Activated CD8-positive, alpha-beta memory T cell treated with anti-CD3 and anti-CD28 coated beads for 4 hours (primary cell): ENCODE measurements at regions not wholly inside any gene's neighbourhood (a gene's known extent, or its start where the extent isn't known, plus 50 kb on each side); places are given as distances from the start of the nearest gene placed in this dataset.

ENCODE experiments used
- DNase-seq, 2 donors: peaks; one replicate each; pipeline ENCODE4 v3.0.0-alpha.2; 2020; ENCODE audit warnings: low read depth in 2 of 2

DNA sequence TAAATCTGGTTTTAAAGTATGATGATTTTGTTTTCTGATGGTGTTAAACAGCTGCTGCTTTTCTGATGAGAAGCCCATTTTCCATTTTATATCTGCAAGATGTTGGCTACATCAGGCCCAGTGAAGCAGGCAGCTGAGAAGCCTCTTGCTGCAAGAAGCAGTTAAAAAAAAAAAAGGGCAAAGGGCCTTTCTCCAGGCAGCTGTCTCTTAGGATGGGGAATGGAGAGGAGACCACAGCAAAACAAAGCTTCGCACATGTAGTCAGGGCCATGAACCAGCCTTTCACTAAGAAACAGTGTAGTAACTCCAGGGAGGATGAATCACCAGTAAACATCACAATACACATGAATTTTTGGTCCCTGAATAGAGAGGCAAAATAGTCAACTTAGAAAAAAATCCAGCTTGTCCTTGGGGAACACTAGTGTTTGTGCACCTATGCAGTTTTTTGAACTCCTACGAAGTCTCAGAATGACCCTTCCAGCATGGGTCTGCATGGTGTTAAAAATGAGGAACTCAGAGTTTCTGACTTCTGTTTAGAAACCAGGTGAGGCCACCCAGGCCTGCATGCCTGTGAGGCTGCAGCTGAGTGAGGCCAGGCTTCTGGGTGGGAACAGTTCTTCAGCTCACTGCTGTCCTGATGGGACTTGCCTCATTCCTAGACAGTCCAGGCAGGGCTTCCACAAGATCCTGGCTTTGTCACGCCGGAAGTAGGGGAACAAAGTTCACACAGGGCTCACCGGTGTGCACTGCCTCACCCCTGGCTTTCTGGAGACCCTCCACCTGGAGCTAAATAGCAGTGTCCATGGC, 518.7 kb downstream of the MCTP2 start:
- DNase-seq, result no peak

DNA sequence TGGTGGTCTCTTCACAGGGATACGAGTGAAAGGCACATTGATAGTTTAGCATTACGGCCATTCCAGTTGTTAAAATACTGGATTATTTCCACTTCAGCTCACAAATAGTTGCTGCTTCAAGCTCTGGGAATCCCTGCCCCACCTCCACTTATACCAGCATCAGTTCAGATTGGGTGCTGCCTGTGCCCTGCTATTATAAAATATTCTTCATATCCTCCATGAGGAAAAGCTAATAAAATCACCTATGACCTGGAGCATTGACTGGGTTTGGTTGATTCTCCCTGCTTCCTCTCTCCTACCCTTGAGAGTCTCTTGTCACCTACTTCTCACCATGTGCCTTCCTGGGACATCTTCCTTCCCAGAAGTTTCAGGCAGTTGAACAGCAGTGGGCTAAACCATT, 529.0 kb downstream of the MCTP2 start:
- DNase-seq, result no peak

GRCh38 chr15:94761574-94761973, 530.2 kb downstream of the MCTP2 start:
- no peak for DNase-seq

- no peak for DNase-seq
These were observed 537.7 kb downstream of the MCTP2 start for GRCh38 chr15:94769089-94769488.

GRCh38 chr15:94770199-94770598, 538.8 kb downstream of the MCTP2 start:
- no peak for DNase-seq

GRCh38 chr15:94777037-94777436, 545.7 kb downstream of the MCTP2 start:
- DNase-seq, result no peak

DNA sequence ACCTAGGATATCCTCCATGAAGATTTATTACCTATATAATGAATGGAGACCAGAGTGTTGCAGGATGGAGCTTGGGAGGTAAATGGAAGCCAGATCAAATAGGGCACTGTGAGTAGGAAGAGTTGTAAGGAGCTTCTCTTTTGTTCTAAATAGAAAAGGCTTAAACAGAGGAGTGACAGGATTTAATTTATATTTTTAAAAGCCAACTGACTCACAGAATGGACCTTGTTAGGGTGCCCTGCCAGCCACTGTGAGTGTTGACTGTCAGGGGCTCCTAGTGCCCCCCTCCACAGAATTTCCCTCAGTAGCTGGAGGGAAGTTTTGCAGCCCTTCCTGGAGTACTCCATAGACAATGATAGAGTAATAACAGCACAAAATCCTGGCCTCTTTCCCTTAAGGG, 547.5 kb downstream of the MCTP2 start:
- DNase-seq, result no peak

DNA sequence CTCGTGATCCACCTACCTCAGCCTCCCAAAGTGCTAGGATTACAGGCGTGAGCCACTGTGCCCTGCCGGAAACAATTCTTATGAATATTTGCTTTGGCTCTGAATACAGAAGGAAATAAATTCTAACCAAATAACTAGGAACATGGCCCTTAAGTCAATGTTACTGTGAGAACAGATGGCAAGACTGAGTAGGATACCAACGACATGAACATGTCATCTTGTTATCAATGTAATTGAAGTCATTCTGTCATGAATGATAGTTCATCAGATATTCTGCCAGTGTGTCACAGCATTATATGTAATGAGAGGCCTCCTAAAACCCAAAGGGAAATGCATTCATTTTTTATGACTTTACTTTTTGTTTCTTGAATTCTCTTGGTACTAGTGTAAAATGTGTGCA, 548.8 kb downstream of the MCTP2 start:
- DNase-seq, result no peak

DNA sequence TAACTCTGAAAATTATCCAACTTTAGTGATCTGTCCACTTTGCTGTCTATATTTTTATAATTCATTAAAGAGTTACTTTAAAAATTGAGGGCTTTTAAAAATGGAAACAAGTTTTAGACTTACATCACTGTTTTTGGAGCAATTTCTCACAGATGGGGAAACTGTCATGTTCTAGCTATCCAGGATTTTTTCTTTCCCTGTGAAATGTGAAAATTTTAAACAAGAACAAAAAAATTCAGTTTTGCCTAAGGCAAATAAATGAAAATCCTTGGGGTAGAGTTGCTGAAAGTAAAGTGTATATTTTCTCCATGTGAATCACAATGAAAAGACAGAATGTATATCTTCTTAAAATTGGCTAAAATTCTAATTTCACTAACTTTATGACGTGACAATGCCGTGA, 553.7 kb downstream of the MCTP2 start:
- DNase-seq, result no peak

DNA sequence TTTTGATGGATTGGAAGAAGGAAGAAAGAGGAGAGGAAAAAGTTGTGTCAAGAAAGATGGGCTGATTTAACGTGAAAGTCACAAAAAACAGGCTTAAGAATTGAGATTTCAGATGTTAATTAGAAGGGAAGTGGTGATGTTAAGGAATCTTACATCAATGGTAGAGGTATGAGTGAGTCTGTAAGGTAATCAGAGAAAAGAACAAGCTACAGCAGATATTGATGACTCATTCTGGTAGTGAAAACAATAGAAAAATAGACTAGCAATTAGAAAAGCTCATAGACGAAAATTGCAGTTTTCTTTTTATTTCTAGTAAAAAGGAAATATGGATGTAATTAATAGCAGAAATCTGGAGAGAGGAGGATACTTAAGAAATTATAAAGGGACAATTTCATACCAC, 559.6 kb downstream of the MCTP2 start:
- DNase-seq, result no peak

- no peak for DNase-seq
These were observed 560.1 kb downstream of the MCTP2 start for GRCh38 chr15:94791510-94791909.

GRCh38 chr15:94792196-94792595, 560.8 kb downstream of the MCTP2 start:
- DNase-seq, result no peak

DNA sequence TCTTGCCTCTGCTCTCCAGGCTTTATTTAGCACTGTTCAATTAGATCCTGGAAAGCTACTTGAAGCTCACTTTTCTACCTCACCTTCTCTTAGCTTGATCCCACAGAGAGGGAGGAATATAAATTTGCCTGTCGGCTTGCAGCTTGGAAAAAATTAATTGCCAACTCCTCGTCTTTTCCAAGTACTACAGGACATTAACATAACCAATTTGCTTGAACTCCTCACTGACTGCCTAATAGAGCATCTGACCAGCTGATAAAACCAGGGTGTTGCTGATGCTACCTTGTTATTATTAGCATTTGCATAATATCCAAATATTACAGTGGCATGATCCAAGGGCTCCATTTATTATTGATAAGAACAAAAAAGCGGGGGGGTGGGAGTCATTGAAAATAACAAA, 561.8 kb downstream of the MCTP2 start:
- DNase-seq, result no peak

DNA sequence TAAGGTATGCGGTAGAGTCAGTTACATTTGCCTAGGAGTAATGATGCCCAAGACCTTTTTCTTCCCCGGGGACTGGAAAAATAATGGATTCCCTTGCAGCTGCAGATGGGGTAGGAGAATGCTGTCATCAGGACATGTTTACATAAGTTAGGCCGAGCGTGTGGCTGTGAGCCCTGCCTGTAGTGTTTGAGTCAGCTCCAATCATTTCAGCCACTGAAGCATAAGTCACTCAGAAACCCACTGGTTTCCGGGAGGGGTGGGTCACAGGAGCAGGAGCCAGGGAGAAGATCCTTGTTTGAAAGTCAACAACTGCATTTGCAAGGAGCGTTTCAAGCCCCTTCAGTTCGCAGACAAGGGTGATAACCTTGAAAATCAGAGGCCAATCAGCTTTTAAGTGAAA, 562.3 kb downstream of the MCTP2 start:
- DNase-seq, result no peak

DNA sequence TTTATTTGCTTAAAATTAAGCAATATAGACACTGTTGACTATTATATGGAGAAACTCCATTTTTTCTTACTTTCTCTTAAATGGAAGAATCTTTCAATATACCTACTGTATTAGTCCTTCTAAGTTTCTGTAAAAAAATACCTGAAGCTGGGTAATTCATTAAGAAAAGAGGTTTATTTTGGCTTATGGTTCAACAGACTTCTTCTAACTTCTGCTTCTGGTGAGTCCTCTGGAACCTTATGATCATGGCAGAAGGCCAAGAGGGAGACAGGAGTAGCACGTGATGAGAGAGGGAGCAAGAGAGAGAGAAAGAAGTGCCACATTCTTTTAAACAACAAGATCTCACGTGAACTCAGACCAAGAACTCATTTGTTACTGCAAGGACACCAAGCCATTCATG, 573.3 kb downstream of the MCTP2 start:
- no peak for DNase-seq

DNA sequence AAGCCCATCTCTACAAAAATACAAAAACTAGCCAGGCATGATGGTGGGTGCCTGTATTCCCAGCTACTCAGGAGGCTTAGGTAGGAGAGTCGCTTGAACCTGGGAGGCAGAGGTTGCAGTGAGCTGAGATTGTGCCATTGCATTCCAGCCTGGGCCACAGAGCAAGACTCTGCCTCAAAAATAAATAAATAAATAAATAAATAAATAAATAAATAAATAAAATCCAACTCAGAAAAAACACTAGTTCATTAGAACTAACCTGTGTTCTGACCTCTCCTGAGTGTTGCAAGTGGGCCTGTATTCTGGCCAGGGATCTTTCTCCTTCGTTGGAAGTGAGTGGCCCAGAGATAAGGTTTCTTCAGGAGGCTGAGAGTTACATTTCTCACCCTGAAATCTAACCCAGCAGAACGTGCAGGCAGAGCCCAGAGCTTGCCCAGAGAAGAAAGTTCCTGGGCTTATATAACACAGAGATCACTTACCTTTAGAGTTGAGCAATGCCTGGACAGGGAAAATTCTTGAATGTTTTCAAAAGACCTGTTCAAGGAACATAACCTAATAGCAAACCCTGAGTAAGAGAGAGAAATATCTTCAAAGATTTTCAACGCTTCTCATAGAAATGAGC, 583.9 kb downstream of the MCTP2 start:
- no peak for DNase-seq

GRCh38 chr15:94815914-94816313, 584.6 kb downstream of the MCTP2 start:
- DNase-seq, result no peak

GRCh38 chr15:94829887-94830884, 598.8 kb downstream of the MCTP2 start:
- no peak for DNase-seq

DNA sequence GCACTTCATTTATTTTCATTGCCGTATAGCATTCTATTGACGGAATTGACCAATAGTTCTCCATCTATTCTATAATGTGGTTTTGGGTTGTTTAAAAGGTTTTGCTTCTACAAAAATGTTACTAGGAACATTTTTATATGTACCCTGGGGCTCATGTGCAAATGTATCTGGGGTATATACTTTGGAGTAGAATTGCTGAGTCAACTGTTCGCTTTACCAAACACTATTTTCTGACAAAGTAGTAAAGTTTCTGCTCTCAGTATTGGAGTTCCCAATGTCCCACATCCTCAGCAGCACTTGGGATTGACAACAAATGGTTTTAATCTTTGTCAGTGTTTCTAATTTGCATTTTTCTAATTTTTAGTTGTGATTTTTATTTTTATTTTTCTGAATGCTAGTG, 602.6 kb downstream of the MCTP2 start:
- DNase-seq, result no peak

DNA sequence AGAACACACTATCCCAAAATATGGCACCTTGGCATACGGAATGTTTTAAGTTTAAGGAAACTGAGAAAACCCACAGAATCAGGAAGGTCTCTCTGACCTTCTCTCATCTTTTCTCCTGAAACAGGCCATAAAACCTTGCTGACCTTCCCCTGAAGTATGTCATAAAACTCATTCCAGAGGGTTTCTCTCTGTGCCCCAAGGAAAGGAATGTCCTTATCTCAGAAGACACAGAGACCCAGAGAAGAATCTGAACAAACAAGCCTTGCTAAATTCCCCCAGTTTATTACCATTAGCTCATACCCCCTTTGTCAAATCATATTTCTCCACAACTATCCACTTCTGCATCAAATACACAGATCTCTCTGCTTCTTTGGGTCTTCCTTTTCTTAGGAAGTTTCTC, 603.1 kb downstream of the MCTP2 start:
- no peak for DNase-seq

- no peak for DNase-seq
These were observed 606.9 kb downstream of the MCTP2 start for GRCh38 chr15:94838281-94838680.
